ENCODE measurements at regions not wholly inside any gene's neighbourhood (a gene's known extent, or its start where the extent isn't known, plus 50 kb on each side); places are given as distances from the start of the nearest gene placed in this dataset.

GRCh38 chr7:138386821-138387220 lies 73.2 kb upstream of the TRIM24 start:
- TF ChIP-seq CTCF (IDR thresholded peaks at IDR 0.05) = no peak
- TF ChIP-seq POLR2A (IDR thresholded peaks at IDR 0.05) = no peak
- TF ChIP-seq EP300 (IDR thresholded peaks at IDR 0.05) = no peak
